ENCODE measurements at regions not wholly inside any gene's neighbourhood (a gene's known extent, or its start where the extent isn't known, plus 50 kb on each side); places are given as distances from the start of the nearest gene placed in this dataset.
"Not testable (repeated sequence)": the region's sequence is repeated elsewhere in the genome, so short reads cannot be mapped to it uniquely, and the experiment has no call there.

- ATAC-seq, result peak; percentile 100
- DNase-seq (ENCODE audit: low spot score), result peak; percentile 70
These were observed 90.8 kb upstream of the USP25 start for GRCh38 chr21:15638856-15639549.

GRCh38 chr21:15640113-15640512 is 89.7 kb upstream of the USP25 start:
- not testable (repeated sequence) for ATAC-seq; DNase-seq (ENCODE audit: low spot score)

- ATAC-seq (no peak), DNase-seq (ENCODE audit: low spot score) (no peak)
These were observed 85.3 kb upstream of the USP25 start for GRCh38 chr21:15644489-15644888.

GRCh38 chr21:15645830-15646229 is 84.0 kb upstream of the USP25 start:
- ATAC-seq (no peak), DNase-seq (ENCODE audit: low spot score) (no peak)

- no peak for ATAC-seq
- no peak for DNase-seq (ENCODE audit: low spot score)
These were observed 79.0 kb upstream of the USP25 start for GRCh38 chr21:15650735-15651134.

GRCh38 chr21:15651172-15651571 is 78.6 kb upstream of the USP25 start:
- ATAC-seq (no peak), DNase-seq (ENCODE audit: low spot score) (no peak)

- ATAC-seq, result no peak
- no peak for DNase-seq (ENCODE audit: low spot score)
These were observed 76.1 kb upstream of the USP25 start for GRCh38 chr21:15653710-15654109.

DNA sequence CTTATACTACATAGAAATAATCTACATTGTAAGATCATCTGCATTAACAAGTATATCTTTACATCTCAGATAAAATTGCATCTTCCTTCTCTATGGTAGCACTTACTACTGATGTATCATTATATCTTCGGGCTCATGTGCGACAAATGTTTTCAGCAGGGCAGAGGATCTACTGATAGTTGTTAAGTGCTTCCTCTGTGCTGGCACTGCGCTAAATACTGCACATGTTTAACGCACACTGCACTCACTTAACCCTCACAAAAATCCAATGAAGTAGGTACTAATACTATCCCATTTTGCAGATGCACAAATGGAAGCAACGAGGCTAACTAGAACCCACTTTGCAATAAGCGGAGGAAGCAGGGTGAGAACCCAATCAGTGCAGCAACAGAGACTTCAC is 75.6 kb upstream of the USP25 start:
- DNase-seq (ENCODE audit: low spot score), result no peak
- no peak for ATAC-seq

GRCh38 chr21:15659753-15660422 is 69.9 kb upstream of the USP25 start:
- DNase-seq (ENCODE audit: low spot score), result no peak

DNA sequence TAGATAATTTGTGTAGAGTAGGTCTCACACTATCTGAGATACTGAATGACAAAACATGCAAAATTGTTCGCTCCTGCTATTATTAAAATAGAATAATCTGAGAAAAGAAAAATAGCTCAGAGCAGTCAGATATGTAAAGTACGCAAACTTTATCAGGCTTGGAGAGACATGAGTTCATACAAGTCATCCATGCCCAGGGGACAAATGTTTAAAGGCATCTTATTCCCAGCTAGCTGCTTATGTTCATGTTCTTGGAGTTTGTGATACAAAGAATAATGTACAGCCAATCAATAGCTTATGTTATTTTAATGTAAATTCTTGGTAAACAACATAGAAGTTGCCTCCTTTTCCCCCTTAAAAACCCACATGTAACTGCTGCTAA is 69.4 kb upstream of the USP25 start:
- no peak for DNase-seq (ENCODE audit: low spot score)
- peak; percentile 18 for ATAC-seq

More at GRCh38 chr21:15659753-15660422, 69.9 kb upstream of the USP25 start:
- ATAC-seq, result peak; percentile 99

DNA sequence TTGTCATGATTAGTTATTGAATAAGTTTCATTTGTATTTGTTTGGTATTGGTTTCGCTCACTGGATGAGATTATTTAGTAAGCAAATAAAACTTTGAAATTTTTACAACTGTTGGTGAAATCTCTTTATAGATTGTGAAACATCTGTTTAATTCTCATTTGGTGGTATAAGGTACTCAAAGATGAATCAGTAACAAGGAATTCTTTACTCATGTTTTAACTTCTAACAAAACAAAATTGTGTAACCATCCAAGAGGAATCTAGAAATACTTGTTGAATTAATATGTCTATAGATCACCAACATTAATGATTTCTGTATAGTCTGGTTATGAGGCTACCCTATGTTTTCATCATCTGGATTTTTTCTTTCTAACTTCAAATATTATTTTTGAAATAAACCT is 62.8 kb upstream of the USP25 start:
- ATAC-seq, result no peak

GRCh38 chr21:15667819-15668218 is 62.0 kb upstream of the USP25 start:
- DNase-seq (ENCODE audit: low spot score) (no peak), ATAC-seq (no peak)

More for the DNA sequence above, 62.8 kb upstream of the USP25 start:
- DNase-seq (ENCODE audit: low spot score), result no peak

DNA sequence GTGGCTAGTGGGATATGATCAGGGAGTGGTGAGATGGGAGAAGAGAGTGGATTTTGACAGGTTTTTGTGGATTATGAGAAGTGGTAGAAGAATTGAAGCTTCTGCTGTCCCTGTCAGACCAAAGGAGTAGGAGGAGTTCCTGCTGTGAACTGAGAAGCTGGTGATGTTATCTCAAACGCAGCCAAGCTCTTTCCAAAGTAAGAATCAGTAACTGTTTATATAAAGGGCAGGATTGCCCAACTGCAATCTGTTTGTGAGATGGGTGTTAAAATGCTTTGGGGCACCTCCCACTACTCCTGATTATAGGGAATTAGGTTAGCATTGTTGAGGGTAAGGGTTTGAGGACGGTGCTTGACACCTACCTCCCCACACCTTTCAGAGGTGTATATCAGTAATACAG is 60.5 kb upstream of the USP25 start:
- no peak for DNase-seq (ENCODE audit: low spot score)
- peak; percentile 70 for ATAC-seq

GRCh38 chr21:15671188-15671587 is 58.6 kb upstream of the USP25 start:
- ATAC-seq, result no peak

GRCh38 chr21:15672578-15672977 is 57.2 kb upstream of the USP25 start:
- not testable (repeated sequence) for DNase-seq (ENCODE audit: low spot score); ATAC-seq

More at GRCh38 chr21:15671188-15671587, 58.6 kb upstream of the USP25 start:
- DNase-seq (ENCODE audit: low spot score), result no peak

DNA sequence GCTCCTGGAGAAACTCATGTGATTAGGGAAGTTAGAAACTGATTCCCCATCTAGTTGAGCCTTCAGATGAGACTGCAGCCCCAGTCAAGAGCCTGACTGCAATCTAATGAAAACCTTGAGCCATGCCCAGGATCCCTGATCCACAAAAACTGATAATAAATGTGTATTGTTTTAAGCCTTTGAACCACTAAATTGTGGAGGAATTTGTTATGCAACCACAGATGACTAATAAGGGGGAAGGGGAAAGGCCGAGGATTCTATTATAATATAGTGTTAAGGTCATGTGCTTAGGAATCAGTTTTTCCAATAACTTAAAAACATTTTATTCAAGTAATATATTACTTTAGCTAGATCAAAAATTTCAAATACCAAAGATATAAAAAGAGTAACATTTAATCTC is 52.8 kb upstream of the USP25 start:
- DNase-seq (ENCODE audit: low spot score) (no peak), ATAC-seq (no peak)

DNA sequence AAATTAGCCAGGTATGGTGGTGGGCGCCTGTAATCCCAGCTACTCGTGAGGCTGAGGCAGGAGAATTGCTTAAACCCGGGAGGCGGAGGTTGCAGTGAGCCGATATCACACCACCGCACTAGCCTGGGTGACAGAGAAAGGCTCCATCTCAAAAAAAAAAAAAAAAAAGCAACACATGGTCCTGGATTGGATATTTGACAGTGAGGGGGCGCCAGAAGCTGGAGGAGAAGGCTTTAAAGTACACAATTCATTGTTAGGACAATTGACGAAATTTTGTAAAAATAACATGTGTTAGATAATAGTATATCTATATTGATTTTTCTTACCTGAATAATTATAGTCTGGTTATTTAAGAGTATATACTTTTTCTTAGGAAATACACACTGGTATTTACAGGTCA is 50.2 kb upstream of the USP25 start:
- DNase-seq (ENCODE audit: low spot score) (no peak), ATAC-seq (no peak)

Data from left lobe of liver (tissue), 2 donors.